ENCODE measurements at regions not wholly inside any gene's neighbourhood (a gene's known extent, or its start where the extent isn't known, plus 50 kb on each side); places are given as distances from the start of the nearest gene placed in this dataset.
A peak's percentile ranks its signal among the peaks of the same experiment; 100 is the strongest.
"Not testable (repeated sequence)": the region's sequence is repeated elsewhere in the genome, so short reads cannot be mapped to it uniquely, and the experiment has no call there.

DNA sequence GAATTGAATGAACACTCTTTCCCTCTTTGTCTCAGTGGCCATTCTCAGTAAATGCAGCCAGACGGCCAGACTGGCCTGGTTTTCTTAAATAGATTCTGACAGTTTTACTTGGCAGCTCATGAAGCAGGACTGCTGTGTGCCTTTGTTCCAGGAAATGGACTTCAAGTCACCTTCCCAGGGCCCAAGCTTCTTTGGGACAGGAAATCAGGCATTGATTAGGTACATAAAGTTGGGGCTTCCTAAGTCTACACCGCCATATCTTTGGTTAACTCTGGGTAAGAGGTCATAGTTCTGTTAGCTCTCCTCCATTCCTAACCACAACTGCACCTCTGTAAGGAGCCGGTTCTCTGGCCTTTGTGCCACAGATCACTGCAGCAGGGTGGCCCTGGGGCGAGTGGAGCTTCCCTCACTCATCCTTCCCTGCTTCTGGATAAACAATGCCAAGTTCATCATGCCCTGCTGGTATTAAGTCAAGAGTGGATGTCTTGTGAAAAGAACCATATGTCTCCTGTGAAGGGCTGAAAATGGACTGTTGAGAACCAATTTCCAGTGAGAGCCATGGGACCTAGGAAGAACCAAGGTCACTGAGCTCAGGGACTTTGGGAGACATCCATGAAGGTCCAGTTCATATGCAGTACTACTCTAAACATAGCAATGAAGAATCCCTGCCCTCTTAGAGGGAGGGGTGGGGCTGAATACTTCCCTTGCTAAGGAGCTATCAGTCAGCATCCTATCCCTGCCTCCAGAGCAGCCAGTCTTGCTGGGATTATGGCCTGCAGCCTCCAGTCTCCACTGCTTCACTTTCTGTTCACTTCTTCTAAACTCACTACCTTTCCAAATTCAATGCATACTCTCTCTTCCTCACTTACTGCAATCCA is 122.6 kb upstream of the XPO1 start:
- WGBS, 2 experiments (ENCODE audit: insufficient coverage in 1 of 2, insufficient read length in 1 of 2): 75% methylated on average over 4 of the region's 4 CpGs; no CpG with 5 or more reads in 1 of the 2 experiments
- TF ChIP-seq, protein P1, sequence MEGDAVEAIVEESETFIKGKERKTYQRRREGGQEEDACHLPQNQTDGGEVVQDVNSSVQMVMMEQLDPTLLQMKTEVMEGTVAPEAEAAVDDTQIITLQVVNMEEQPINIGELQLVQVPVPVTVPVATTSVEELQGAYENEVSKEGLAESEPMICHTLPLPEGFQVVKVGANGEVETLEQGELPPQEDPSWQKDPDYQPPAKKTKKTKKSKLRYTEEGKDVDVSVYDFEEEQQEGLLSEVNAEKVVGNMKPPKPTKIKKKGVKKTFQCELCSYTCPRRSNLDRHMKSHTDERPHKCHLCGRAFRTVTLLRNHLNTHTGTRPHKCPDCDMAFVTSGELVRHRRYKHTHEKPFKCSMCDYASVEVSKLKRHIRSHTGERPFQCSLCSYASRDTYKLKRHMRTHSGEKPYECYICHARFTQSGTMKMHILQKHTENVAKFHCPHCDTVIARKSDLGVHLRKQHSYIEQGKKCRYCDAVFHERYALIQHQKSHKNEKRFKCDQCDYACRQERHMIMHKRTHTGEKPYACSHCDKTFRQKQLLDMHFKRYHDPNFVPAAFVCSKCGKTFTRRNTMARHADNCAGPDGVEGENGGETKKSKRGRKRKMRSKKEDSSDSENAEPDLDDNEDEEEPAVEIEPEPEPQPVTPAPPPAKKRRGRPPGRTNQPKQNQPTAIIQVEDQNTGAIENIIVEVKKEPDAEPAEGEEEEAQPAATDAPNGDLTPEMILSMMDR (conservative IDR thresholded peaks at IDR 0.05): peak; percentile 4
- no peaks in the 10 kb centered on the region for H3K4me1 Mint-ChIP-seq
- H3K9ac ChIP-seq (ENCODE audit: extremely low read depth, low read length, poor library complexity, severe bottlenecking): no peak overlapping the region
- no peak overlapping the region for H3K4me3 ChIP-seq (ENCODE audit: low read length)
- no peak overlapping the region for H3K27ac Mint-ChIP-seq
- no peak for DNase-seq
- no peaks in the 10 kb centered on the region for H3K27me3 ChIP-seq (ENCODE audit: control insufficient read depth, insufficient read depth, low read length, poor library complexity, severe bottlenecking)
- H3K27me3 Mint-ChIP-seq (ENCODE audit: insufficient read depth): no peaks in the 10 kb centered on the region
- H3K27ac ChIP-seq (ENCODE audit: low read depth, low read length): peak overlapping the region; percentile 8
- no peaks in the 10 kb centered on the region for H3K9me3 ChIP-seq (ENCODE audit: control insufficient read depth, low read length)
- H3K36me3 Mint-ChIP-seq (ENCODE audit: low read depth): no peaks in the 10 kb centered on the region
- no peaks in the 10 kb centered on the region for H3K4me1 ChIP-seq (ENCODE audit: control insufficient read depth, insufficient read depth, low read length)
- H3K36me3 ChIP-seq (ENCODE audit: control insufficient read depth, insufficient read depth, low read length): no peaks in the 10 kb centered on the region
- no peak overlapping the region for H3K4me3 Mint-ChIP-seq
- no peaks in the 10 kb centered on the region for H3K9me3 Mint-ChIP-seq

DNA sequence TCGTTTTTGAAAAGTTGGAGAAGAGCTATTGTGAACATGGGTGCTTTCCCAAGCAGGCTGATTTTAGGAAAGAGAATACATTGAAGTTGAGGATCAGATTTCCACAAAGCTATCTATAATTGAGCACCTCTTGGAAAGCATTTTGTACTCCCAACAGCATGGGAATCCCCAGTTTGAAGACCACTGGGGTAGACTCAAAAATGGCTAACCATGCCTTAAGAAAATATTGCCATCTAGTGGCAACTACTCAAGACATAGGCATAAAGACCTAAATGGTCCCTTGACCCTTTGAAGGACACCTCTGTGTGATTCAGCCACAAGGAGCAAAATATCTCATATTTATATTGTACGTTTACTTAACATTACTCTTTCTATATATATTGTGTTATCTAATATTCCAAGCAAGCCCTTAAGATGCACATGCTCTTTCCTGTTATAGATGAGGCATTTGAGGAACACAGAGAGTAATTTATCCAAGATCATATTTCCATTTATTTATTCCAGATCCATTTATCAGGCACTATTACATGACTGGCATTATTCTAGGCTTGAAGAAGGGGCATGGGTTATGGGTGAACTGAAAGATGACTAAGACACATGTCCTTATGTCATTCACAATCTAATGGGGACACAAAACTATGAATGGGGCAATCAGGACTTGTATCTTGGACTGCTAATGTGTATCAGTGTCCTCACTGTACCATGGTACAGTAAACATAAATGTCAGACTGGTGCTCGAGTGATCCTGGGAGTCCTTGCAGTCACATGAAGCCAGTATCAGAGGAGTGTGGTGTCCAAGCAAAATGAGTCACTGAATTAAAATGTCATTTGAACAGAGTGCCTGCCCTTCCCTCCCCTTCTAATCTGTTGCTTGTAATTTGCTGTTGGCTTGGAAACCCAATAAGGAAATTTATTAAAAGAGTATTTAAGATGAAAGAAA is 121.0 kb upstream of the XPO1 start:
- Mint-ChIP-seq H3K27me3 (ENCODE audit: insufficient read depth) (no peaks in the 10 kb centered on the region), H3K9me3 (no peaks in the 10 kb centered on the region), H3K27ac (no peak overlapping the region), H3K4me3 (no peak overlapping the region), H3K4me1 (peaks cover 1% of the 10 kb centered on the region), H3K36me3 (ENCODE audit: low read depth) (no peaks in the 10 kb centered on the region)
- Histone ChIP-seq H3K4me3 (ENCODE audit: low read length) (no peak overlapping the region), H3K27me3 (ENCODE audit: control insufficient read depth, insufficient read depth, low read length, poor library complexity, severe bottlenecking) (no peaks in the 10 kb centered on the region), H3K9me3 (ENCODE audit: control insufficient read depth, low read length) (no peaks in the 10 kb centered on the region), H3K27ac (ENCODE audit: low read depth, low read length) (no peak overlapping the region), H3K36me3 (ENCODE audit: control insufficient read depth, insufficient read depth, low read length) (no peaks in the 10 kb centered on the region), H3K4me1 (ENCODE audit: control insufficient read depth, insufficient read depth, low read length) (no peaks in the 10 kb centered on the region), H3K9ac (ENCODE audit: extremely low read depth, low read length, poor library complexity, severe bottlenecking) (no peak overlapping the region)
- no peak for DNase-seq
- WGBS, 2 experiments (ENCODE audit: insufficient coverage in 1 of 2, insufficient read length in 1 of 2): 83 to 84% methylated on average over 2 of the region's 3 CpGs
- TF ChIP-seq, protein P1 (conservative IDR thresholded peaks at IDR 0.05): peak; percentile 83

DNA sequence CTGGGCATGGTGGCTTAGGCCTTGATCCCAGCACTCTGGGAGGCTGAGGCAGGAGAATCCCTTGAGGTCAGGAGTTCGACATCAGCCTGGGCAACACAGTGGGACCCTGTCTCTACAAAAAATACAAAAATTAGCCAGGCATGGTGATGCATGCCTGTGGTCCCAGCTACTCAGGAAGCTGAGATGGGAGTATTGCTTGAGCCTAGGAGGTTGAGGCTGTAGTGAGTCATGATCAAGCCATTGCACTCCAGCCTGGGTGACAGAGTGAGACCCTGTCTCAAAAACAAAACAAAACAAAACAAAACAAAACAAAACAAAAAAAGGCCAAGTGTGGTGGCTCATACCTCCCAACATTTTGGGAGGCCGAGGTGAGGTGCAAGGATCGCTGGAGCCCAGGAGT is 111.8 kb upstream of the XPO1 start:
- H3K27me3 ChIP-seq (ENCODE audit: control insufficient read depth, insufficient read depth, low read length, poor library complexity, severe bottlenecking); H3K9ac ChIP-seq (ENCODE audit: extremely low read depth, low read length, poor library complexity, severe bottlenecking); H3K4me3 Mint-ChIP-seq; H3K4me3 ChIP-seq (ENCODE audit: low read length); H3K4me1 ChIP-seq (ENCODE audit: control insufficient read depth, insufficient read depth, low read length); H3K36me3 ChIP-seq (ENCODE audit: control insufficient read depth, insufficient read depth, low read length); H3K36me3 Mint-ChIP-seq (ENCODE audit: low read depth); H3K27ac Mint-ChIP-seq; DNase-seq; H3K27me3 Mint-ChIP-seq (ENCODE audit: insufficient read depth); H3K27ac ChIP-seq (ENCODE audit: low read depth, low read length); H3K4me1 Mint-ChIP-seq: not testable (repeated sequence)
- peaks cover 47% of the 10 kb centered on the region for H3K9me3 ChIP-seq (ENCODE audit: control insufficient read depth, low read length)
- H3K9me3 Mint-ChIP-seq: peaks cover 45% of the 10 kb centered on the region
- 91% methylated on average over 1 to 3 of the region's 3 CpGs for WGBS, 2 experiments (ENCODE audit: insufficient coverage in 1 of 2, insufficient read length in 1 of 2)
